Neuronal stem cell (in vitro differentiated cells): ENCODE measurements at regions not wholly inside any gene's neighbourhood (a gene's known extent, or its start where the extent isn't known, plus 50 kb on each side); places are given as distances from the start of the nearest gene placed in this dataset.

ENCODE experiments used
- DNase-seq: peaks from one replicate; pipeline ENCODE4 v3.0.0-alpha.2; 2013; ENCODE audit warnings: low spot score
- H2AFZ ChIP-seq: one replicate; pipeline ENCODE4 v1.6.1; 2013; ENCODE audit warnings: mild to moderate bottlenecking, low read length, inconsistent platforms
- H2AK5ac ChIP-seq: 2 replicates; pipeline ENCODE4 v1.6.1; 2013; ENCODE audit warnings: low read depth, mild to moderate bottlenecking, inconsistent platforms, low read length, moderate library complexity, mixed read lengths
- H2BK120ac ChIP-seq: 2 replicates; pipeline ENCODE4 v1.6.1; 2013; ENCODE audit warnings: low read depth, mild to moderate bottlenecking, inconsistent platforms, low read length, moderate library complexity, mixed read lengths
- H2BK12ac ChIP-seq: one replicate; pipeline ENCODE4 v1.6.1; 2013; ENCODE audit warnings: low read length, inconsistent platforms
- H2BK15ac ChIP-seq: 2 replicates; pipeline ENCODE4 v1.6.1; 2013; ENCODE audit warnings: mild to moderate bottlenecking, low read length, inconsistent platforms, mixed read lengths
- H2BK5ac ChIP-seq: one replicate; pipeline ENCODE4 v1.6.1; 2013; ENCODE audit warnings: inconsistent platforms, mild to moderate bottlenecking, low read length, moderate library complexity
- H3K14ac ChIP-seq: one replicate; pipeline ENCODE4 v1.6.1; 2013; ENCODE audit warnings: low read length, inconsistent platforms
- H3K18ac ChIP-seq: 2 replicates; pipeline ENCODE4 v1.6.1; 2013; ENCODE audit warnings: low read length, inconsistent platforms
- H3K23ac ChIP-seq: 2 replicates; pipeline ENCODE4 v1.6.1; 2013; ENCODE audit warnings: low read depth, mild to moderate bottlenecking, mixed read lengths, low read length, inconsistent platforms; ENCODE audit not compliant: poor library complexity
- H3K27ac ChIP-seq: replicated peaks from 3 replicates; pipeline ENCODE4 v1.5.1; 2013; ENCODE audit warnings: low read length, inconsistent platforms
- H3K27me3 ChIP-seq, 3 experiments: 2 replicates each; pipeline ENCODE4 v1.6.1; 2013; ENCODE audit warnings: low read length in 3 of 3, mild to moderate bottlenecking in 2 of 3, inconsistent platforms in 1 of 3, low read depth in 1 of 3, mixed read lengths in 1 of 3, moderate library complexity in 1 of 3; ENCODE audit not compliant: control insufficient read depth in 3 of 3, insufficient read depth in 3 of 3
- H3K36me3 ChIP-seq, 2 donors: replicated peaks in 1 of 2; 2 replicates each; pipeline ENCODE4 v1.6.1; 2013; ENCODE audit warnings: low read length in 2 of 2; ENCODE audit not compliant: control insufficient read depth in 2 of 2, insufficient read depth in 2 of 2
- H3K4ac ChIP-seq: 2 replicates; pipeline ENCODE4 v1.6.1; 2013; ENCODE audit warnings: inconsistent platforms, mild to moderate bottlenecking, low read length, moderate library complexity
- H3K4me1 ChIP-seq, 2 donors: 1 replicate in 1 of 2; 2 replicates in 1 of 2; pipeline ENCODE4 v1.6.1; 2013; ENCODE audit warnings: low read length in 2 of 2, low read depth in 1 of 2; ENCODE audit not compliant: control insufficient read depth in 2 of 2, insufficient read depth in 1 of 2
- H3K4me2 ChIP-seq: one replicate; pipeline ENCODE4 v1.6.1; 2013; ENCODE audit warnings: mild to moderate bottlenecking, low read length, inconsistent platforms; ENCODE audit not compliant: insufficient read depth, poor library complexity, severe bottlenecking
- H3K4me3 ChIP-seq, 2 donors: 2 replicates each; pipeline ENCODE4 v1.5.1; 2013; ENCODE audit warnings: low read length in 2 of 2, mild to moderate bottlenecking in 2 of 2, inconsistent platforms in 1 of 2, moderate library complexity in 1 of 2
- H3K79me1 ChIP-seq: one replicate; pipeline ENCODE4 v1.6.1; 2013; ENCODE audit warnings: low read depth, mild to moderate bottlenecking, inconsistent platforms, low read length, moderate library complexity
- H3K9ac ChIP-seq: one replicate; pipeline ENCODE4 v1.6.1; 2013; ENCODE audit warnings: mild to moderate bottlenecking, low read depth, low read length, inconsistent platforms; ENCODE audit not compliant: poor library complexity
- H3K9me3 ChIP-seq, 2 donors: replicated peaks in 1 of 2; 2 replicates each; pipeline versions ENCODE3 to v1.6.1; 2013; ENCODE audit warnings: low read length in 2 of 2, mild to moderate bottlenecking in 2 of 2, inconsistent platforms in 1 of 2, low read depth in 1 of 2, mixed read lengths in 1 of 2, moderate library complexity in 1 of 2; ENCODE audit not compliant: control insufficient read depth in 2 of 2, insufficient read depth in 1 of 2
- H4K8ac ChIP-seq: one replicate; pipeline ENCODE4 v1.6.1; 2013; ENCODE audit warnings: low read depth, mild to moderate bottlenecking, inconsistent platforms, low read length, moderate library complexity
- H4K91ac ChIP-seq: one replicate; pipeline ENCODE4 v1.6.1; 2013; ENCODE audit warnings: low read length, low read depth, mild to moderate bottlenecking, inconsistent platforms; ENCODE audit not compliant: poor library complexity
- whole genome bisulfite sequencing, 2 donors: extraction: QIAGEN DNeasy Blood & Tissue Kit; methylation state at CpG; one replicate each; pipeline ENCODE4 v1.1.7; 2013; ENCODE audit warnings: missing lambda C conversion rate in 2 of 2, mixed read lengths in 1 of 2; ENCODE audit not compliant: insufficient read length in 2 of 2, insufficient replicate concordance in 1 of 2; ENCODE audit errors: extremely low coverage in 2 of 2; 5-methylcytosine and 5-hydroxymethylcytosine counted together

DNA sequence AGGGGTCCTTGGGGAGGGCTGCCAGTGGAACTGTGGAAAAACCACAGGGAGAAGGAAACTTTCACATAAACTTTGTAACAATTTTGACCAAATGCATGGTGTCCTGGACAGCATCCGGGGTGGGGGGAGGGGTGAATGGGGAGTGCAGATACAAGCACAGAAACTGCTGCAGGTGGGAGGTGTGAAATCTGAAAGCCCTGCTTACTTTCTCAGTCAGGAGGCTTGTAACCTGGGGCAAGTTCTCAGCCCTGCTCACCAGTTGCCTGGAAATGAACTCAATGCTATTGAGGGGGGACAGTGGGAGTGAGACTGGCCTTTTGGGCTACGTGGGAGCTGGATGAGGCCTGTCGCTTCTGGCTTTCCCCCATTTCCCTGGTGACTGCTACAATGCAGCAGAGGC lies 694.5 kb upstream of the ZNF608 start:
- H4K8ac ChIP-seq, result no peak overlapping the region
- H3K79me1 ChIP-seq, result no peaks in the 10 kb centered on the region
- no peak overlapping the region for H3K4me3 ChIP-seq
- H3K4ac ChIP-seq, result no peak overlapping the region
- H3K23ac ChIP-seq, result no peak overlapping the region
- H3K4me1 ChIP-seq, result no peaks in the 10 kb centered on the region
- H3K27me3 ChIP-seq, result no peaks in the 10 kb centered on the region
- H3K36me3 ChIP-seq, result no peaks in the 10 kb centered on the region
- H2BK5ac ChIP-seq, result no peak overlapping the region
- H3K9ac ChIP-seq, result no peak overlapping the region
- H2BK15ac ChIP-seq, result no peak overlapping the region
- H4K91ac ChIP-seq, result no peak overlapping the region
- no CpG with 5 or more reads among the region's 3 CpGs for WGBS, 2 donors
- H3K27ac ChIP-seq, result no peak overlapping the region
- no peak overlapping the region for H2AFZ ChIP-seq
- peak overlapping the region; percentile 78 for H2BK120ac ChIP-seq
- no peak overlapping the region for H2BK12ac ChIP-seq
- H3K9me3 ChIP-seq, result peaks cover 5 to 13% of the 10 kb centered on the region in 2 donors
- H3K4me2 ChIP-seq, result no peak overlapping the region
- H3K14ac ChIP-seq, result no peak overlapping the region
- no peak for DNase-seq
- peak overlapping the region; percentile 91 for H2AK5ac ChIP-seq
- H3K18ac ChIP-seq, result peak overlapping the region; percentile 71

DNA sequence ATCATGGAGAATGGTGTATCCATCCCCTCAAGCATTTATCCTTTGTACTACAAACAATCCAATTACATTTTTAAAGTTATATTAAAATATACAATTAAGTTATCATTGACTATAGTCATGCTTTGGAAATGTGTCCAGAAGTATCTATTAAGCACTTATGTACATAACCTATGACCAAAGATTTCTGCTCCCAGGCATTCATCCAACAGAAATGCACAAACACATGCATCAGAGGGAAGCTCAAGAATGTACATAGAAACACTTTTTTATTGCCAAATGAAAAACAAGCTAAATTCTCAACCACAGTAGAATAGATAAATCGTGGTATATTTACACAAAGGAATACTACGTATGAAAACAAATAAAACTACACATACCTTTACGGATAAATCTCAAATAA lies 700.5 kb upstream of the ZNF608 start:
- DNase-seq, result no peak
- H3K4me2 ChIP-seq, result no peak overlapping the region
- no peak overlapping the region for H4K91ac ChIP-seq
- no peaks in the 10 kb centered on the region for H3K9me3 ChIP-seq
- H3K4ac ChIP-seq, result no peak overlapping the region
- H4K8ac ChIP-seq, result no peak overlapping the region
- H3K4me1 ChIP-seq, result no peaks in the 10 kb centered on the region
- H3K9ac ChIP-seq, result no peak overlapping the region
- H2AFZ ChIP-seq, result no peak overlapping the region
- H3K18ac ChIP-seq, result no peak overlapping the region
- no CpG with 5 or more reads among the region's 3 CpGs for WGBS, 2 donors
- H3K36me3 ChIP-seq, result no peaks in the 10 kb centered on the region
- no peak overlapping the region for H2AK5ac ChIP-seq
- no peaks in the 10 kb centered on the region for H3K79me1 ChIP-seq
- H3K27me3 ChIP-seq, result no peaks in the 10 kb centered on the region
- H3K14ac ChIP-seq, result no peak overlapping the region
- no peak overlapping the region for H3K27ac ChIP-seq
- H2BK120ac ChIP-seq, result no peak overlapping the region
- no peak overlapping the region for H2BK12ac ChIP-seq
- H2BK5ac ChIP-seq, result no peak overlapping the region
- H3K23ac ChIP-seq, result no peak overlapping the region
- no peak overlapping the region for H3K4me3 ChIP-seq
- H2BK15ac ChIP-seq, result no peak overlapping the region

DNA sequence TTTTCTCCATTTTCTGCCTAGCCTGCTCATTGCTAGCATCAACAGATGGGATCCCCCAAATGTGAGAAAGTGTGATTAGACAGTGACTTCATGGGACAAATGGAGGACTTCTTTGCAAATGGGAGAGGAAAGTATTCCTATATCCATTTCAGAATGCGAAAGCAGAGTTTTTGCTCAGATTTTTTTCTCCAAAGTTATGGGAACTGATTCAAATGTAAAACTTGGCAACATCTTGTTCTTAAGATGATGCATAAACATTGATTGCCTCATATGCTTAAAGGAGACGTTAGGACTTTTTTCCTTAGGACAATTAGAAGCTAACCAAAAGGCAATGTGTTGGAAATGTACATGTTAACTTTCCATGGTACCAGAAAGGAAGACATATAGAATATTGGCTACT lies 704.3 kb upstream of the ZNF608 start:
- Histone ChIP-seq H3K79me1 (no peaks in the 10 kb centered on the region), H3K4me2 (no peak overlapping the region), H3K9ac (no peak overlapping the region), H3K27me3 (no peaks in the 10 kb centered on the region), H2BK12ac (no peak overlapping the region), H4K91ac (no peak overlapping the region), H3K4me3 (no peak overlapping the region), H3K27ac (no peak overlapping the region), H3K18ac (no peak overlapping the region), H3K9me3 (no peaks in the 10 kb centered on the region), H3K4me1 (no peaks in the 10 kb centered on the region), H3K36me3 (peaks cover 0 to under 1% of the 10 kb centered on the region in 2 donors), H3K14ac (no peak overlapping the region), H4K8ac (no peak overlapping the region), H2BK15ac (no peak overlapping the region), H3K23ac (no peak overlapping the region), H2AK5ac (no peak overlapping the region), H2BK120ac (no peak overlapping the region), H2BK5ac (no peak overlapping the region), H3K4ac (no peak overlapping the region), H2AFZ (no peak overlapping the region)
- DNase-seq, result no peak
- WGBS, 2 donors, result no CpG with 5 or more reads among the region's 2 CpGs

DNA sequence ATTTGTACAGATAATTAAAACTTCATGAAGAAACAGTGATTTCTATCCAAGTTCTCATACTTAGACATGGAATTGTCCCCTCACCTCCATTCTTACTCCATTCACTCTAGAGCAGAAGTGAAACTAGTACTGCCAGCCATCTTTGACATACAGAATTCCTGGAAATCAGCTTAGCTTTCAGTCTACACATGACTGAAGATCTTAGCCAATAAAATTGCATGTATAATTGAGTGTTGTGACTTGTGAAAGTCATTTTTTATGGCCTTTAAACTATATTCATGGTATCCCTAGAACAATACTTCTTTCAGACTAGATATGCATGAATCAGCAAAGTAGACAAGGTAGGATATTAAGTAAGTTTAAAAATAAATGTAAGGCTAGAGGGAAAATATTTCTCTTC lies 705.2 kb upstream of the ZNF608 start:
- Histone ChIP-seq H2AK5ac (no peak overlapping the region), H3K27ac (no peak overlapping the region), H2BK120ac (no peak overlapping the region), H2BK5ac (no peak overlapping the region), H2BK15ac (no peak overlapping the region), H3K18ac (no peak overlapping the region), H3K27me3 (no peaks in the 10 kb centered on the region), H3K14ac (no peak overlapping the region), H2AFZ (no peak overlapping the region), H3K36me3 (peaks cover 0 to 1% of the 10 kb centered on the region in 2 donors), H3K23ac (no peak overlapping the region), H3K4me2 (no peak overlapping the region), H2BK12ac (no peak overlapping the region), H3K4me1 (no peaks in the 10 kb centered on the region), H4K8ac (no peak overlapping the region), H3K9me3 (peaks cover 0 to 2% of the 10 kb centered on the region in 2 donors), H4K91ac (no peak overlapping the region), H3K9ac (no peak overlapping the region), H3K79me1 (no peaks in the 10 kb centered on the region), H3K4me3 (no peak overlapping the region), H3K4ac (no peak overlapping the region)
- no peak for DNase-seq
